Dendritic cell treated with granulocyte-macrophage colony-stimulating factor and Interleukin-4, amounts not matched to agents 40 ng/mL and 50 ng/mL, for 4 days (primary cell): ENCODE measurements at regions not wholly inside any gene's neighbourhood (a gene's known extent, or its start where the extent isn't known, plus 50 kb on each side); places are given as distances from the start of the nearest gene placed in this dataset.

Experiments
- H3K27ac Mint-ChIP-seq: one replicate; pipeline ENCODE4 v1.8.0; 2022; ENCODE audit warnings: mild to moderate bottlenecking, mixed read lengths
- H3K27me3 Mint-ChIP-seq: one replicate; pipeline ENCODE4 v1.8.0; 2022; ENCODE audit warnings: mild to moderate bottlenecking, mixed read lengths
- H3K36me3 Mint-ChIP-seq: one replicate; pipeline ENCODE4 v1.8.0; 2022; ENCODE audit warnings: low read depth, mixed read lengths
- H3K4me1 Mint-ChIP-seq: one replicate; pipeline ENCODE4 v1.8.0; 2022; ENCODE audit warnings: low read depth, mixed read lengths
- H3K4me3 Mint-ChIP-seq: one replicate; pipeline ENCODE4 v1.8.0; 2022; ENCODE audit warnings: mild to moderate bottlenecking, moderate library complexity, mixed read lengths
- H3K9me3 Mint-ChIP-seq: one replicate; pipeline ENCODE4 v1.8.0; 2022; ENCODE audit warnings: mixed read lengths
- intact Hi-C: fragments of 100-400 bp; cut with micrococcal nuclease; formaldehyde crosslinking; loops from one replicate; pipeline ENCODE4 v1.15.0; 2022

GRCh38 chr13:58032676-58033460 is 401.3 kb downstream of the PCDH17 start:
- H3K4me3 Mint-ChIP-seq = no peak overlapping the region
- H3K27me3 Mint-ChIP-seq = no peaks in the 10 kb centered on the region
- no peaks in the 10 kb centered on the region for H3K36me3 Mint-ChIP-seq
- no peak overlapping the region for H3K27ac Mint-ChIP-seq
- no peaks in the 10 kb centered on the region for H3K9me3 Mint-ChIP-seq
- intact Hi-C loops = no loop called here
- H3K4me1 Mint-ChIP-seq = no peaks in the 10 kb centered on the region

DNA sequence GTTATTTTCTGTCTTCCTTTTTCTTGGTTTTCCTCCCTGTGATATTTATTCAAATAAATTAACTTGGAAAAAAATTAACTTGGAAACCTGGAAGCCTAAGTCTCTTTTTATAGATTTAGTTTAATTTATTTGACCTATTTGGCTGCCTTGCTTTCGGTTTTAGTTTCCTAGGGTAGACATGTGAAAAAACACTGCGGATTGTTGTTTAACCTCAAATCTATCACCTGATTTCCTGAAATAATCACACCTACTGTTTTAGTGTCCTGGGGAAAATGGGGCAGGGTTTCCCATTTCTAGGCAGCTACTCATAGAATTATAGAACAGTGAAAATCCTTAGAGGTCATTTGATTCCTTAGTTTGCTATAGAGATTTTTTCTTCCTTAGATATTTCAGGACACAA is 412.4 kb downstream of the PCDH17 start:
- H3K4me1 Mint-ChIP-seq = no peaks in the 10 kb centered on the region

GRCh38 chr13:58048670-58049069 is 417.1 kb downstream of the PCDH17 start:
- Mint-ChIP-seq H3K4me3 (no peak overlapping the region), H3K9me3 (peaks cover 8% of the 10 kb centered on the region), H3K27me3 (no peaks in the 10 kb centered on the region)

More for the DNA sequence above, 412.4 kb downstream of the PCDH17 start:
- no peak overlapping the region for H3K4me3 Mint-ChIP-seq
- H3K36me3 Mint-ChIP-seq = no peaks in the 10 kb centered on the region
- no peak overlapping the region for H3K27ac Mint-ChIP-seq
- H3K9me3 Mint-ChIP-seq = no peaks in the 10 kb centered on the region
- intact Hi-C loops = no loop called here
- H3K27me3 Mint-ChIP-seq = no peaks in the 10 kb centered on the region

DNA sequence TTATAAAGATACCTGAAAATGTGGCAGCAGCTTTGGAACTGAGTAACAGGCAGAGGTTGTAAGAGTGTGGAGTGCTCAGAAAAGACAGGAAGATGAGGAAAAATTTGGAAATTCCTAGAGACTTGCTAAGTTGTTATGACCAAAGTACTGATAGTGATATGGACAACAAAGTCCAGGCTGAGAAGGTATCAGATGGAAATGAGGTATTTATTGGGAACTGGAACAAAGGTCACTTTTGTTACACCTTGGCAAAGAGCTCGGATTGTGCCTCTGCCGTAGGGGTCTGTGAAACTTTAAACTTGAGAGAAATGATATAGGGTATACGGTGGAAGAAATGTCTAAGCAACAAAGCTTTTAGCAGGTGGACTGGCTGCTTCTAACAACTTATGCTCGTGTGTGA is 419.9 kb downstream of the PCDH17 start:
- H3K4me1 Mint-ChIP-seq = no peaks in the 10 kb centered on the region
- H3K9me3 Mint-ChIP-seq = peaks cover 8% of the 10 kb centered on the region
- no peaks in the 10 kb centered on the region for H3K36me3 Mint-ChIP-seq
- intact Hi-C loops = no loop called here
- no peaks in the 10 kb centered on the region for H3K27me3 Mint-ChIP-seq
- no peak overlapping the region for H3K27ac Mint-ChIP-seq
- H3K4me3 Mint-ChIP-seq = no peak overlapping the region

More at GRCh38 chr13:58048670-58049069, 417.1 kb downstream of the PCDH17 start:
- H3K36me3 Mint-ChIP-seq = no peaks in the 10 kb centered on the region
- H3K27ac Mint-ChIP-seq = no peak overlapping the region
- intact Hi-C loops = no loop called here
- H3K4me1 Mint-ChIP-seq = no peaks in the 10 kb centered on the region

GRCh38 chr13:58051807-58052375 is 420.3 kb downstream of the PCDH17 start:
- Mint-ChIP-seq H3K4me1 (no peaks in the 10 kb centered on the region), H3K27ac (no peak overlapping the region), H3K9me3 (peaks cover 8% of the 10 kb centered on the region), H3K4me3 (no peak overlapping the region), H3K36me3 (no peaks in the 10 kb centered on the region), H3K27me3 (no peaks in the 10 kb centered on the region)
- intact Hi-C loops = no loop called here

- H3K9me3 Mint-ChIP-seq = peaks cover 8% of the 10 kb centered on the region
- H3K36me3 Mint-ChIP-seq = no peaks in the 10 kb centered on the region
- no peak overlapping the region for H3K4me3 Mint-ChIP-seq
- intact Hi-C loops = no loop called here
- no peak overlapping the region for H3K27ac Mint-ChIP-seq
- no peaks in the 10 kb centered on the region for H3K4me1 Mint-ChIP-seq
- H3K27me3 Mint-ChIP-seq = no peaks in the 10 kb centered on the region
These were observed 424.9 kb downstream of the PCDH17 start for GRCh38 chr13:58056426-58056825.

- Mint-ChIP-seq H3K4me1 (no peaks in the 10 kb centered on the region), H3K9me3 (no peaks in the 10 kb centered on the region), H3K36me3 (no peaks in the 10 kb centered on the region), H3K27me3 (no peaks in the 10 kb centered on the region), H3K4me3 (no peak overlapping the region), H3K27ac (no peak overlapping the region)
- intact Hi-C loops = no loop called here
These were observed 428.1 kb downstream of the PCDH17 start for GRCh38 chr13:58059624-58060023.

DNA sequence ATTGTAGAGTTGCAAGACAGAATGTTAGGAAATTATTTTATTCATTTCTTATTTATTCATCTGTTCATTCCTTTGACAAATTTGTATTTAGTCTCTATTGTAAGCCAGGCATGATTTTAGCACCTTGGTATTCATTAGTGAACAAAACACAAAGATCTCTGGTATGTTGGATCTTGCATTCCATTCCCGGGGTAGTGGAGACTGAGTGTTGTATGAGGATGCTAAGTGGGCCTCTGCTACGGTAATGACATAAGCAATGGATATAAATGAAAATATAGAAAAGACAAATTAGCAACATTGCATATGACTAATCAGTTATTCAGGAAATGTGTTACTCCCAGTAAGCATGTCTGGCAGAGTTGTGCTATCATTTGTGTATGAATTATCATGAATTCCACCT is 449.3 kb downstream of the PCDH17 start:
- H3K36me3 Mint-ChIP-seq = no peaks in the 10 kb centered on the region
- intact Hi-C loops = no loop called here
- H3K4me3 Mint-ChIP-seq = no peak overlapping the region
- H3K9me3 Mint-ChIP-seq = no peaks in the 10 kb centered on the region
- no peaks in the 10 kb centered on the region for H3K4me1 Mint-ChIP-seq
- no peak overlapping the region for H3K27ac Mint-ChIP-seq
- no peaks in the 10 kb centered on the region for H3K27me3 Mint-ChIP-seq

GRCh38 chr13:58081301-58081820 is 449.8 kb downstream of the PCDH17 start:
- Mint-ChIP-seq H3K4me1 (no peaks in the 10 kb centered on the region), H3K36me3 (no peaks in the 10 kb centered on the region), H3K27ac (no peak overlapping the region), H3K27me3 (no peaks in the 10 kb centered on the region), H3K9me3 (no peaks in the 10 kb centered on the region), H3K4me3 (no peak overlapping the region)
- intact Hi-C loops = no loop called here

DNA sequence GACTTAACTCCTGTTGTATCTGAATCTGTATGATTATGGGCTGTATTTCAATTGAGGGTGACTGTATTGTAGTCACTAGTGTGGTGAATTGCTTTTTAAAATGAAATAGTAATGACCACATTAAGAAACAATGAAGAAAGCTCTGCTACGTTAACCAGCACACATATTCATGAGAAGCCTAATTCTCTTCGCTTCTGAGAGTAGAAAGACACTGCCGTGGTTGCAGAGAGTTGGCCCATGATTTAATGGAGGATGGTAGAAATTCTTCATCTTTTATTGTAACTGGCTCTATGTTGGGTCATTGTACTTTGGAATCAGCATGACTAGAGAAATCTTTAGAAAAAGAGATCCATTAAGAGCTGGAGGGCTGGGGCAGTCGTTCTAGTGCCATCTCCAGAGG is 451.5 kb downstream of the PCDH17 start:
- no peak overlapping the region for H3K4me3 Mint-ChIP-seq
- no peaks in the 10 kb centered on the region for H3K4me1 Mint-ChIP-seq
- H3K27ac Mint-ChIP-seq = no peak overlapping the region
- H3K27me3 Mint-ChIP-seq = peaks cover 1% of the 10 kb centered on the region
- intact Hi-C loops = no loop called here
- no peaks in the 10 kb centered on the region for H3K9me3 Mint-ChIP-seq
- H3K36me3 Mint-ChIP-seq = no peaks in the 10 kb centered on the region

DNA sequence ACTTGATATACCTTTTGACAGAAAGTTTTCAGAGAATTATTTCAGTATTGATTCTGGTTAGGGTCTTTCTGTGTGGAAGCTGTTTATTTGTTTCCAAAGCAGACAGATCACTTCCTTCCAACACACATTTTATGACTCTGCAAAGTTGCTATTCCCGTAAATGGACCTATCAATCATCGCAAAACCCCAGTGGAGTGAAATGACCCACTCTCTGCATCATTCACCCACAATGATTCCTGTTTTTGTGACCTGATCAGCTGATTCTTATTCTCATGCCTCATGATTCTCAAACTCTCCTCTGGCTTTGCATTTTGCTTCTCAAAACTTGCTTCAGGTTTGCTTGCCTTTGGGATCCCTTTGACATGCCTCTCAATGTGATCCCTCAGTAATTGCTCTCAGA is 453.7 kb downstream of the PCDH17 start:
- Mint-ChIP-seq H3K4me3 (no peak overlapping the region), H3K36me3 (no peaks in the 10 kb centered on the region), H3K9me3 (no peaks in the 10 kb centered on the region), H3K27me3 (peaks cover 1% of the 10 kb centered on the region), H3K27ac (no peak overlapping the region), H3K4me1 (no peaks in the 10 kb centered on the region)
- intact Hi-C loops = no loop called here

DNA sequence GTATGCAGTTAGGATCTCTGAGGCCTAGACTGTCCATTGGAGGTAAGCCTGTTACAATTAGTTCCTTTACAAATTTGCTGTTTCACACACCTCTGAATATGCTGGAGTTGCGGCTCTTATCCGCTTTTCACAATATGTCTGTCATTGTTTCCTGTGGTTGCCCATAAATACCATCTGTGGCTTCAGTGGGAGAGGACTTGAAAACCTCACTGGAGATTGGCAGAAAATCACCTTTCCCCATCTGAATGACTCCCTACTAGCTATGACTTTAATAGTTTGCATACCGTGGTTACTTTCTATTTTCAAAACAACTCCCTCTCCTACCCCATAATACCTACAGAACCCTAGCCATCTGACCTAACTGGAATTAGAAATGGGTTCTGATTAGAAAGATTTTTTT is 454.3 kb downstream of the PCDH17 start:
- intact Hi-C loops = no loop called here
- no peaks in the 10 kb centered on the region for H3K4me1 Mint-ChIP-seq
- no peaks in the 10 kb centered on the region for H3K36me3 Mint-ChIP-seq

GRCh38 chr13:58087566-58087965 is 456.0 kb downstream of the PCDH17 start:
- no peak overlapping the region for H3K4me3 Mint-ChIP-seq
- no peaks in the 10 kb centered on the region for H3K4me1 Mint-ChIP-seq
- H3K27ac Mint-ChIP-seq = no peak overlapping the region
- intact Hi-C loops = no loop called here
- no peaks in the 10 kb centered on the region for H3K36me3 Mint-ChIP-seq
- H3K27me3 Mint-ChIP-seq = peaks cover 1% of the 10 kb centered on the region
- no peaks in the 10 kb centered on the region for H3K9me3 Mint-ChIP-seq

More for the DNA sequence above, 454.3 kb downstream of the PCDH17 start:
- H3K27ac Mint-ChIP-seq = no peak overlapping the region
- no peaks in the 10 kb centered on the region for H3K9me3 Mint-ChIP-seq
- H3K27me3 Mint-ChIP-seq = peaks cover 1% of the 10 kb centered on the region
- H3K4me3 Mint-ChIP-seq = no peak overlapping the region

GRCh38 chr13:58093394-58093793 is 461.9 kb downstream of the PCDH17 start:
- Mint-ChIP-seq H3K27ac (no peak overlapping the region), H3K4me1 (no peaks in the 10 kb centered on the region), H3K27me3 (no peaks in the 10 kb centered on the region), H3K9me3 (no peaks in the 10 kb centered on the region), H3K4me3 (no peak overlapping the region), H3K36me3 (no peaks in the 10 kb centered on the region)
- intact Hi-C loops = no loop called here
